ENCODE measurements at regions not wholly inside any gene's neighbourhood (a gene's known extent, or its start where the extent isn't known, plus 50 kb on each side); places are given as distances from the start of the nearest gene placed in this dataset.

- TF ChIP-seq EZH2 (optimal IDR thresholded peaks at IDR 0.05; ENCODE audit: low read depth, low read length), result no peak
- peak; percentile 74 for TF ChIP-seq CTCF (IDR thresholded peaks at IDR 0.05; ENCODE audit: low read length)
- no peak for TF ChIP-seq EZH2phosphoT487 (IDR thresholded peaks at IDR 0.05; ENCODE audit: low read length)
These were observed 101.9 kb downstream of the NOL4 start for GRCh38 chr18:34122724-34123334.
